Lung (tissue), 11 donors: ENCODE measurements at regions not wholly inside any gene's neighbourhood (a gene's known extent, or its start where the extent isn't known, plus 50 kb on each side); places are given as distances from the start of the nearest gene placed in this dataset.
"Not testable (repeated sequence)": the region's sequence is repeated elsewhere in the genome, so short reads cannot be mapped to it uniquely, and the experiment has no call there.

ENCODE experiments used
- ATAC-seq: fragments of 200-7000 bp; cut with Tn5 transposase; one replicate; pipeline ENCODE4 v1.9.1; 2020; ENCODE audit warnings: moderate number of reproducible peaks; ENCODE audit not compliant: insufficient read depth, low FRiP score
- DNase-seq, 3 donors: peaks; one replicate each; pipeline ENCODE4 v3.0.0-alpha.2; 2013 to 2017
- H3K27ac ChIP-seq, 2 donors: one replicate each; pipeline ENCODE4 v1.5.1; 2013; ENCODE audit warnings: mild to moderate bottlenecking in 2 of 2, moderate library complexity in 2 of 2, control low read depth in 1 of 2, inconsistent platforms in 1 of 2, low read depth in 1 of 2, low read length in 1 of 2
- H3K27me3 ChIP-seq, 3 donors: one replicate each; pipeline ENCODE4 v1.5.1; 2013; ENCODE audit warnings: low read length in 2 of 3; ENCODE audit not compliant: control insufficient read depth in 3 of 3, insufficient read depth in 3 of 3
- H3K36me3 ChIP-seq, 4 donors: one replicate each; pipeline ENCODE4 v1.5.1; 2013; ENCODE audit warnings: low read length in 4 of 4, mild to moderate bottlenecking in 1 of 4, moderate library complexity in 1 of 4; ENCODE audit not compliant: control insufficient read depth in 4 of 4, insufficient read depth in 4 of 4
- H3K4me1 ChIP-seq, 5 donors: one replicate each; pipeline ENCODE4 v1.5.1; 2013; ENCODE audit warnings: low read length in 5 of 5, mild to moderate bottlenecking in 2 of 5, moderate library complexity in 1 of 5; ENCODE audit not compliant: control insufficient read depth in 5 of 5, insufficient read depth in 5 of 5
- H3K4me3 ChIP-seq: one replicate; pipeline ENCODE4 v1.5.1; 2013; ENCODE audit warnings: mild to moderate bottlenecking, control low read depth, moderate library complexity
- H3K9ac ChIP-seq, 2 donors: one replicate each; pipeline ENCODE4 v1.5.1; 2013; ENCODE audit warnings: low read length in 2 of 2, control low read depth in 1 of 2; ENCODE audit not compliant: insufficient read depth in 1 of 2
- H3K9me3 ChIP-seq, 4 donors: one replicate each; pipeline ENCODE4 v1.5.1; 2013; ENCODE audit warnings: low read length in 3 of 4, mild to moderate bottlenecking in 1 of 4, moderate library complexity in 1 of 4; ENCODE audit not compliant: control insufficient read depth in 4 of 4, insufficient read depth in 3 of 4
- CTCF ChIP-seq: IDR thresholded peaks from 2 replicates; pipeline ENCODE4 v1.5.1; 2012; ENCODE audit warnings: mild to moderate bottlenecking; ENCODE audit errors: control extremely low read depth, extremely low read depth
- WGBS, 2 donors: extraction: QIAGEN DNeasy Blood & Tissue Kit; methylation state at CpG; one replicate each; pipeline ENCODE4 v1.1.7; 2013; 5-methylcytosine and 5-hydroxymethylcytosine counted together
- donor health status: control.
- donor health status: control.
- donor health status: Bipolar disorder and iron deficiency.
- donor health status: healthy.
- donor health status: DM: yes; HTN: yes; CAD: no.

- no peaks in the 10 kb centered on the region for H3K36me3 ChIP-seq
- no peak overlapping the region for H3K9ac ChIP-seq
- no peak for TF ChIP-seq CTCF
- no peak overlapping the region for H3K27ac ChIP-seq
- no peaks in the 10 kb centered on the region for H3K9me3 ChIP-seq
- ATAC-seq: no peak
- no peak for DNase-seq
- 63 to 84% methylated on average over 3 of the region's 3 CpGs for WGBS, 2 donors
- H3K4me3 ChIP-seq: no peak overlapping the region
- no peaks in the 10 kb centered on the region for H3K27me3 ChIP-seq
- no peaks in the 10 kb centered on the region for H3K4me1 ChIP-seq
Measured at GRCh38 chrX:139388254-139388653, 142.3 kb upstream of the F9 start.

GRCh38 chrX:139382529-139382928 is 148.0 kb upstream of the F9 start:
- H3K4me1 ChIP-seq: no peaks in the 10 kb centered on the region
- H3K9me3 ChIP-seq: no peaks in the 10 kb centered on the region
- peaks cover 0 to 4% (median 0%) of the 10 kb centered on the region in 3 donors for H3K27me3 ChIP-seq
- no peak for TF ChIP-seq CTCF
- DNase-seq (no peak), ATAC-seq (no peak)
- no peak overlapping the region for H3K27ac ChIP-seq
- 78 to 92% methylated on average over 11 to 14 of the region's 14 CpGs for WGBS, 2 donors
- no peak overlapping the region for H3K4me3 ChIP-seq
- no peak overlapping the region for H3K9ac ChIP-seq
- H3K36me3 ChIP-seq: no peaks in the 10 kb centered on the region

- DNase-seq, H3K36me3 ChIP-seq, H3K9me3 ChIP-seq, H3K27me3 ChIP-seq, H3K4me1 ChIP-seq, H3K4me3 ChIP-seq, H3K9ac ChIP-seq, ATAC-seq, H3K27ac ChIP-seq: not testable (repeated sequence)
- 81 to 92% methylated on average over 3 of the region's 3 CpGs for WGBS, 2 donors
Measured at GRCh38 chrX:139376547-139376946, 154.0 kb upstream of the F9 start.

GRCh38 chrX:139360356-139360755 is 170.2 kb upstream of the F9 start:
- no peak overlapping the region for H3K27ac ChIP-seq
- peaks cover 0 to under 1% (median 0%) of the 10 kb centered on the region in 4 donors for H3K9me3 ChIP-seq
- no peaks in the 10 kb centered on the region for H3K4me1 ChIP-seq
- no peaks in the 10 kb centered on the region for H3K27me3 ChIP-seq
- no peak overlapping the region for H3K9ac ChIP-seq
- no peaks in the 10 kb centered on the region for H3K36me3 ChIP-seq
- no peak for ATAC-seq
- no peak for TF ChIP-seq CTCF
- no peak for DNase-seq
- no peak overlapping the region for H3K4me3 ChIP-seq

GRCh38 chrX:139342594-139342991 is 187.9 kb upstream of the F9 start:
- WGBS, 2 donors: 19 to 21% methylated on average over 3 to 4 of the region's 4 CpGs

GRCh38 chrX:139341855-139342593 is 188.5 kb upstream of the F9 start:
- 28 to 31% methylated on average over 19 to 21 of the region's 21 CpGs for WGBS, 2 donors
- H3K27ac ChIP-seq, H3K27me3 ChIP-seq, DNase-seq, H3K4me3 ChIP-seq, H3K36me3 ChIP-seq, H3K9ac ChIP-seq, H3K9me3 ChIP-seq, ATAC-seq, H3K4me1 ChIP-seq: not testable (repeated sequence)

More at GRCh38 chrX:139342594-139342991, 187.9 kb upstream of the F9 start:
- DNase-seq, H3K9ac ChIP-seq, H3K27ac ChIP-seq, H3K4me3 ChIP-seq, H3K9me3 ChIP-seq, H3K36me3 ChIP-seq, ATAC-seq, H3K4me1 ChIP-seq, H3K27me3 ChIP-seq: not testable (repeated sequence)
